22Rv1 (cell line): ENCODE measurements at regions not wholly inside any gene's neighbourhood (a gene's known extent, or its start where the extent isn't known, plus 50 kb on each side); places are given as distances from the start of the nearest gene placed in this dataset.
"Not testable (repeated sequence)": the region's sequence is repeated elsewhere in the genome, so short reads cannot be mapped to it uniquely, and the experiment has no call there.

Experiments
- H3K27ac ChIP-seq: fragments of 450-650 bp; 2 replicates; pipeline ENCODE4 v1.5.1; 2017
- CTCF ChIP-seq: fragments of 450-650 bp; IDR thresholded peaks from 2 replicates; pipeline ENCODE4 v1.5.1; 2017; ENCODE audit warnings: mild to moderate bottlenecking
- ZFX ChIP-seq: fragments of 450-650 bp; IDR thresholded peaks from 2 replicates; pipeline ENCODE4 v1.6.1; 2017; ENCODE audit warnings: antibody characterized with exemption, borderline replicate concordance

GRCh38 chr5:106269252-106269843 is 1401.4 kb downstream of the EFNA5 start:
- TF ChIP-seq ZFX: no peak
- peak; percentile 75 for TF ChIP-seq CTCF
- H3K27ac ChIP-seq: no peak overlapping the region

GRCh38 chr5:106267256-106267655 is 1403.5 kb downstream of the EFNA5 start:
- H3K27ac ChIP-seq: no peak overlapping the region

GRCh38 chr5:106262395-106262794 is 1408.3 kb downstream of the EFNA5 start:
- TF ChIP-seq ZFX: no peak
- no peak for TF ChIP-seq CTCF
- no peak overlapping the region for H3K27ac ChIP-seq

More at GRCh38 chr5:106267256-106267655, 1403.5 kb downstream of the EFNA5 start:
- TF ChIP-seq CTCF: no peak
- no peak for TF ChIP-seq ZFX

GRCh38 chr5:106259431-106260090 is 1411.2 kb downstream of the EFNA5 start:
- H3K27ac ChIP-seq: not testable (repeated sequence)

GRCh38 chr5:106258591-106259125 is 1412.1 kb downstream of the EFNA5 start:
- H3K27ac ChIP-seq: no peak overlapping the region
- TF ChIP-seq CTCF (no peak), ZFX (no peak)

GRCh38 chr5:106254784-106255183 is 1416.0 kb downstream of the EFNA5 start:
- TF ChIP-seq ZFX (no peak), CTCF (no peak)
- H3K27ac ChIP-seq: no peak overlapping the region

- not testable (repeated sequence) for H3K27ac ChIP-seq
These were observed 1424.5 kb downstream of the EFNA5 start for GRCh38 chr5:106246044-106246745.

- TF ChIP-seq CTCF: no peak
- no peak for TF ChIP-seq ZFX
These were observed 1429.3 kb downstream of the EFNA5 start for GRCh38 chr5:106241409-106241808.

More at GRCh38 chr5:106241409-106241808, 1429.3 kb downstream of the EFNA5 start:
- H3K27ac ChIP-seq: no peak overlapping the region
